SK-N-MC (cell line): ENCODE measurements at regions not wholly inside any gene's neighbourhood (a gene's known extent, or its start where the extent isn't known, plus 50 kb on each side); places are given as distances from the start of the nearest gene placed in this dataset.
"Not testable (repeated sequence)": the region's sequence is repeated elsewhere in the genome, so short reads cannot be mapped to it uniquely, and the experiment has no call there.

Experiments
- DNase-seq: peaks from one replicate; pipeline ENCODE4 v3.0.0-alpha.2; 2011; ENCODE audit warnings: low read depth, low spot score
- H3K27ac ChIP-seq: fragments of 200-600 bp; sonication (generic); 2 replicates; pipeline ENCODE4 v1.5.1; 2016; ENCODE audit warnings: mixed run types
- H3K36me3 ChIP-seq: fragments of 200-600 bp; sonication (generic); 2 replicates; pipeline ENCODE4 v1.6.1; 2017; ENCODE audit warnings: antibody characterized with exemption, low read length, mixed read lengths; ENCODE audit not compliant: insufficient read depth
- H3K4me3 ChIP-seq: fragments of 200-600 bp; sonication (generic); 2 replicates; pipeline ENCODE4 v1.5.1; 2016
- H3K9ac ChIP-seq: fragments of 200-600 bp; sonication (generic); 2 replicates; pipeline ENCODE4 v1.8.0; 2017; ENCODE audit warnings: mixed run types, mixed read lengths; ENCODE audit not compliant: insufficient read length
- H3K9me3 ChIP-seq: fragments of 200-600 bp; sonication (generic); 2 replicates; pipeline ENCODE4 v1.6.1; 2017; ENCODE audit warnings: low read depth, mild to moderate bottlenecking, antibody characterized with exemption, low read length, moderate library complexity, mixed read lengths
- EZH2 ChIP-seq: fragments of 200-600 bp; sonication (generic); IDR thresholded peaks from one replicate; pipeline ENCODE4 v1.6.1; 2017; ENCODE audit warnings: antibody characterized with exemption
- FOXP2 ChIP-seq: optimal IDR thresholded peaks from 2 replicates; pipeline ENCODE3; 2011; ENCODE audit warnings: mild to moderate bottlenecking, moderate library complexity; ENCODE audit not compliant: insufficient read depth; ENCODE audit errors: extremely low read length, control extremely low read depth
- POLR2AphosphoS5 ChIP-seq: IDR thresholded peaks from 2 replicates; pipeline ENCODE4 v1.6.1; 2012; ENCODE audit warnings: mild to moderate bottlenecking, low read depth, low read length, borderline replicate concordance

GRCh38 chr11:38411149-38411548, 1813.1 kb upstream of the RAG2 start:
- Histone ChIP-seq H3K4me3 (no peak overlapping the region), H3K36me3 (no peaks in the 10 kb centered on the region), H3K9me3 (no peaks in the 10 kb centered on the region), H3K9ac (no peak overlapping the region), H3K27ac (no peak overlapping the region)
- TF ChIP-seq EZH2 (no peak), FOXP2 (no peak), POLR2AphosphoS5 (no peak)
- no peak for DNase-seq

- Histone ChIP-seq H3K27ac (peak overlapping the region; percentile 95), H3K9me3 (peaks cover 4% of the 10 kb centered on the region)
- peak; percentile 44; the same call in 1 of the 2 replicates for TF ChIP-seq POLR2AphosphoS5
- no peak for TF ChIP-seq FOXP2
- no peak for TF ChIP-seq EZH2
Measured at GRCh38 chr11:38402063-38402462, 1804.0 kb upstream of the RAG2 start.

GRCh38 chr11:38392176-38392575, 1794.1 kb upstream of the RAG2 start:
- Histone ChIP-seq H3K36me3 (no peaks in the 10 kb centered on the region), H3K9ac (no peak overlapping the region), H3K9me3 (no peaks in the 10 kb centered on the region), H3K4me3 (no peak overlapping the region), H3K27ac (no peak overlapping the region)
- DNase-seq: no peak
- TF ChIP-seq EZH2 (no peak), POLR2AphosphoS5 (no peak)

More at GRCh38 chr11:38402063-38402462, 1804.0 kb upstream of the RAG2 start:
- DNase-seq: peak; percentile 59
- H3K9ac ChIP-seq: peak overlapping the region; percentile 38
- no peaks in the 10 kb centered on the region for H3K36me3 ChIP-seq
- H3K4me3 ChIP-seq: peak overlapping the region; percentile 66

- Histone ChIP-seq H3K9me3 (no peaks in the 10 kb centered on the region), H3K9ac (no peak overlapping the region), H3K36me3 (no peaks in the 10 kb centered on the region), H3K4me3 (no peak overlapping the region), H3K27ac (no peak overlapping the region)
- no peak for DNase-seq
- no peak for TF ChIP-seq POLR2AphosphoS5
- TF ChIP-seq FOXP2: no peak
- TF ChIP-seq EZH2: no peak
Measured at GRCh38 chr11:38384568-38384967, 1786.5 kb upstream of the RAG2 start.

- H3K4me3 ChIP-seq: no peak overlapping the region
- no peaks in the 10 kb centered on the region for H3K36me3 ChIP-seq
- DNase-seq: no peak
- TF ChIP-seq FOXP2 (no peak), POLR2AphosphoS5 (no peak), EZH2 (no peak)
- no peaks in the 10 kb centered on the region for H3K9me3 ChIP-seq
- no peak overlapping the region for H3K9ac ChIP-seq
- no peak overlapping the region for H3K27ac ChIP-seq
Measured at GRCh38 chr11:38365274-38365673, 1767.2 kb upstream of the RAG2 start.

- Histone ChIP-seq H3K9me3 (peaks cover 6% of the 10 kb centered on the region; the same call in 1 of the 2 replicates), H3K9ac (no peak overlapping the region), H3K36me3 (no peaks in the 10 kb centered on the region), H3K4me3 (no peak overlapping the region), H3K27ac (no peak overlapping the region)
- TF ChIP-seq EZH2: no peak
- TF ChIP-seq FOXP2: no peak
- no peak for TF ChIP-seq POLR2AphosphoS5
- no peak for DNase-seq
Measured at GRCh38 chr11:38356255-38356654, 1758.2 kb upstream of the RAG2 start.

GRCh38 chr11:38345286-38345685, 1747.2 kb upstream of the RAG2 start:
- no peak for DNase-seq
- H3K9me3 ChIP-seq: no peaks in the 10 kb centered on the region
- H3K4me3 ChIP-seq: no peak overlapping the region
- H3K27ac ChIP-seq: no peak overlapping the region
- TF ChIP-seq FOXP2 (no peak), EZH2 (no peak), POLR2AphosphoS5 (no peak)
- H3K36me3 ChIP-seq: no peaks in the 10 kb centered on the region
- H3K9ac ChIP-seq: no peak overlapping the region

- not testable (repeated sequence) for H3K36me3 ChIP-seq, DNase-seq, H3K9ac ChIP-seq, H3K27ac ChIP-seq, H3K4me3 ChIP-seq, H3K9me3 ChIP-seq
Measured at GRCh38 chr11:38341612-38342011, 1743.6 kb upstream of the RAG2 start.

- no peaks in the 10 kb centered on the region for H3K9me3 ChIP-seq
- no peak overlapping the region for H3K27ac ChIP-seq
- H3K4me3 ChIP-seq: no peak overlapping the region
- H3K9ac ChIP-seq: no peak overlapping the region
- no peaks in the 10 kb centered on the region for H3K36me3 ChIP-seq
- TF ChIP-seq FOXP2: no peak
- no peak for TF ChIP-seq POLR2AphosphoS5
- TF ChIP-seq EZH2: no peak
- no peak for DNase-seq
Measured at GRCh38 chr11:38339835-38340440, 1741.9 kb upstream of the RAG2 start.

- H3K4me3 ChIP-seq, DNase-seq, H3K36me3 ChIP-seq, H3K27ac ChIP-seq, H3K9ac ChIP-seq, H3K9me3 ChIP-seq: not testable (repeated sequence)
Measured at GRCh38 chr11:38338022-38338421, 1740.0 kb upstream of the RAG2 start.
